Endothelial cell (in vitro differentiated cells): ENCODE measurements at regions not wholly inside any gene's neighbourhood (a gene's known extent, or its start where the extent isn't known, plus 50 kb on each side); places are given as distances from the start of the nearest gene placed in this dataset.

Source experiments
- DNase-seq: peaks from one replicate; pipeline ENCODE4 v3.0.0; 2021; ENCODE audit warnings: low spot score
- H3K27ac Mint-ChIP-seq: one replicate; pipeline ENCODE4 v1.8.0; 2021; ENCODE audit warnings: mixed read lengths, inconsistent platforms; ENCODE audit not compliant: unreplicated experiment
- H3K27me3 Mint-ChIP-seq: one replicate; pipeline ENCODE4 v1.8.0; 2021; ENCODE audit warnings: mild to moderate bottlenecking, moderate library complexity, mixed read lengths, inconsistent platforms; ENCODE audit not compliant: unreplicated experiment
- H3K36me3 Mint-ChIP-seq: one replicate; pipeline ENCODE4 v1.8.0; 2021; ENCODE audit warnings: mild to moderate bottlenecking, low read depth, mixed read lengths, inconsistent platforms; ENCODE audit not compliant: unreplicated experiment
- H3K4me1 Mint-ChIP-seq: one replicate; pipeline ENCODE4 v1.8.0; 2021; ENCODE audit warnings: mild to moderate bottlenecking, mixed read lengths, inconsistent platforms; ENCODE audit not compliant: unreplicated experiment
- H3K4me3 Mint-ChIP-seq: one replicate; pipeline ENCODE4 v1.8.0; 2021; ENCODE audit warnings: mild to moderate bottlenecking, mixed read lengths, inconsistent platforms; ENCODE audit not compliant: unreplicated experiment
- H3K9me3 Mint-ChIP-seq: one replicate; pipeline ENCODE4 v1.8.0; 2021; ENCODE audit warnings: mixed read lengths, inconsistent platforms; ENCODE audit not compliant: unreplicated experiment
- CTCF ChIP-seq: fragments of 200-600 bp; sonication (generic); IDR thresholded peaks from one replicate; pipeline ENCODE4 v1.5.0; 2021; ENCODE audit warnings: antibody characterized with exemption; ENCODE audit not compliant: unreplicated experiment

DNA sequence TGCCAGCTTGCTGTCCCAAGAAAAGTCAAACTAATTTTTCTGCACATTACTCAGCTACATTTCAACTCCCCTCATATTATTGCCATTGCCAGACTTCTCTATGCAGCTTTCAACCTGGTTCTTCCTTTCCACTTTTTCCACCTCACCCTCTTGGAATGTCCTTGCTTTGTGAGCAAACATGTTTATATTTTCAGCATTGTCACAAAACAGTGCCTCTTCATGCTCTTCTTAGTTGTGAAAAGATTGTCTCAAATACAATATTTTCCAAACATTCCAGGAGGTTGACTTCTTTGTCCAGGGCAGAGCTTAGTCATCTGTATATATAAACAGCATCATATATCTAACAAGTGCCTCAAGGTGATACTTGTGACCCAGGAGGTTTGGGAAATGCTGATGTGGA, 803.3 kb upstream of the CELF4 start:
- Mint-ChIP-seq H3K4me1 (no peaks in the 10 kb centered on the region), H3K4me3 (no peak overlapping the region), H3K36me3 (no peaks in the 10 kb centered on the region), H3K9me3 (no peaks in the 10 kb centered on the region), H3K27me3 (peaks cover 3% of the 10 kb centered on the region), H3K27ac (no peak overlapping the region)
- no peak for TF ChIP-seq CTCF
- DNase-seq, result no peak

DNA sequence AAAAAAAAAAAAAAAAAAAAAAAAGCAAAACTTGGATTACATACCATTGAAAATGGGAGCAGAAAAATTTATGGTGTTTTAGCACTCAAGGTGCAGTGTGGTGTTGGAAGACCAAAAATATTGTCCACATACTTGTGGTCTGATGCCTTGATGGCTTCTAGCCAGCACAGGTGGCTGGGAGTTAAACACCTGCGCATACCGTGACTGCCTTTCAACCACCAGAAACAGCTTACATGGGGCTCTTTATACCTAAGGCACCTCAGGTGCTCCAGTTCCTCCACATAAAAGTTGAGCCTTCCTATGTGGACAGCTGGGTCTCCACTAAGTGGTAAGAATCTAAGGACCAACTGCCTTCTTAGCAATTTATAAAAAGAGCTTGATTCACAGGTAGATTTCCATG, 802.6 kb upstream of the CELF4 start:
- Mint-ChIP-seq H3K36me3 (no peaks in the 10 kb centered on the region), H3K4me3 (no peak overlapping the region), H3K27me3 (peaks cover 3% of the 10 kb centered on the region), H3K27ac (no peak overlapping the region), H3K9me3 (no peaks in the 10 kb centered on the region), H3K4me1 (no peaks in the 10 kb centered on the region)
- TF ChIP-seq CTCF, result no peak
- DNase-seq, result no peak

DNA sequence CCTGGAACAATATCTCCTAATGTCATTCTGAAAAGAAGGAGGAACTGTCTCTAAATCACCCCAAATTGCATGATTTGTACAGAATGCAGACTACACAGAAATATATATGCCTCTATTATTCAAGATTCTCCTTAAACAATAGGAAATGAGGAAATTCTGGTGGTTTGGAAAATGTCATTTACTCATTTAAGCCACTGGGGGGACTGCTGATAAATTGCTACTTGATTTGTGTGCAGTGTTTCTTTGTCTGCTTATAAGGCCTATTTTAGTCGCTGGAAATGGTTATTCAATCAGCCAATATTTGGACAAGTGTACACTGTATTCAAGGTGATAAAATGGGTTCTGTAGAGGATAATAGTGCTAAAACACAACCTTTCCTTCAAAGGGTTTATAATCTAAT, 801.9 kb upstream of the CELF4 start:
- Mint-ChIP-seq H3K27ac (no peak overlapping the region), H3K9me3 (no peaks in the 10 kb centered on the region), H3K4me3 (no peak overlapping the region), H3K27me3 (peaks cover 3% of the 10 kb centered on the region), H3K36me3 (no peaks in the 10 kb centered on the region), H3K4me1 (no peaks in the 10 kb centered on the region)
- peak; percentile 59 for TF ChIP-seq CTCF
- no peak for DNase-seq

DNA sequence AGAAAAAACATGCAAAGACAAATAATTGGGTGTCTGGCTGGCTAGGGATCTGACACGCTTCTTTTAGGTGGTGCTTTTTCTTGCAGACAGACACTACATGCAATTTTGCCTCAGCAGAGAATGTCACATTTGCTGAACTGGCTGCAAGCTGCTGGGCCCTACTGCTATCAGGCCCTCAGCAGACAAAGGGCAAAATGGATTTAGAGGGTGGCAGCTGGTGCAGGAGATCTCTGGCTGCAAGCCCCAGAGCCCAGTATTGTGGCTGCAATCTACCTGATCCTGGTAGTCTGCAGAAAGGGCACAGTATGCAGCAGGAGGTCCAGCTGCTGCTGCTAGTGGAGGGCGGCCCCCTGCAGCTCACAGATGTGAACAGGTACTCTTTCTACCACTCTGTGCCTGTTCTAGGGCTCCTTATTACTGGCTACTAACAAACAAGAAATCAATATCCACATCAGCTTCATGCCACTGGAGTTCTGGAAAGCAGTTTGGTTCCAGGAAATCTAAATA, 796.7 kb upstream of the CELF4 start:
- DNase-seq, result no peak
- no peaks in the 10 kb centered on the region for H3K9me3 Mint-ChIP-seq
- H3K27me3 Mint-ChIP-seq, result peaks cover 3% of the 10 kb centered on the region
- no peaks in the 10 kb centered on the region for H3K36me3 Mint-ChIP-seq
- H3K4me3 Mint-ChIP-seq, result no peak overlapping the region
- TF ChIP-seq CTCF, result no peak
- H3K27ac Mint-ChIP-seq, result no peak overlapping the region
- H3K4me1 Mint-ChIP-seq, result no peaks in the 10 kb centered on the region

- Mint-ChIP-seq H3K9me3 (no peaks in the 10 kb centered on the region), H3K27me3 (no peaks in the 10 kb centered on the region), H3K4me1 (no peaks in the 10 kb centered on the region), H3K4me3 (no peak overlapping the region), H3K27ac (no peak overlapping the region), H3K36me3 (no peaks in the 10 kb centered on the region)
- no peak for DNase-seq
- TF ChIP-seq CTCF, result no peak
These were observed 793.4 kb upstream of the CELF4 start for GRCh38 chr18:38358805-38359657.
